ENCODE measurements at regions not wholly inside any gene's neighbourhood (a gene's known extent, or its start where the extent isn't known, plus 50 kb on each side); places are given as distances from the start of the nearest gene placed in this dataset.

DNA sequence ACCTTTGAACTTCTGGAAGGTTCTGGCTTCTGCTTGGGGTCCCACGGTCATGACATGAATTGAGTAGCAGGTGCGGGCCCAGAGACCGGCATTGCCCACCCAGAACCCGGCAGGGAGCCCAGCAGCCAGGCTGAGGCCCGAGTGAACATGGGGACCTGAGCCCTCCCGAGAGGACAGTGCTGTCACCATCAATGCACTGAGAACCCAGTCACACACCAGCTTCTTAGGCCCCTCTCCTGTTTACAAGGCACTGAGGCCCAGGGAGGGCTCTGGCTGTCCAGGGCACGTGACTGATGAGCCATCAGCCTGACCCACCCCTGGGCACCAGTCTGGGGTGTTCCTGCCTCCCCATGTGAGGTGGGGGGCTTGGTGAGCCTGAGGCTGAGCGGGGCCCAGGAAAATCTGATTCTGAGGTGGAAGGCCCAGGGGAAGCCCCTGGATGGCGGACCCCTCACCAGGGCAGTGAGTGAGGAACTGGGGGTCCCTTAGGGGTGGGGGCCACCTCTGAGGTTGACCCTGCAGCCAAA lies 60.3 kb upstream of the RNU6ATAC start:
- TF ChIP-seq, protein P1, sequence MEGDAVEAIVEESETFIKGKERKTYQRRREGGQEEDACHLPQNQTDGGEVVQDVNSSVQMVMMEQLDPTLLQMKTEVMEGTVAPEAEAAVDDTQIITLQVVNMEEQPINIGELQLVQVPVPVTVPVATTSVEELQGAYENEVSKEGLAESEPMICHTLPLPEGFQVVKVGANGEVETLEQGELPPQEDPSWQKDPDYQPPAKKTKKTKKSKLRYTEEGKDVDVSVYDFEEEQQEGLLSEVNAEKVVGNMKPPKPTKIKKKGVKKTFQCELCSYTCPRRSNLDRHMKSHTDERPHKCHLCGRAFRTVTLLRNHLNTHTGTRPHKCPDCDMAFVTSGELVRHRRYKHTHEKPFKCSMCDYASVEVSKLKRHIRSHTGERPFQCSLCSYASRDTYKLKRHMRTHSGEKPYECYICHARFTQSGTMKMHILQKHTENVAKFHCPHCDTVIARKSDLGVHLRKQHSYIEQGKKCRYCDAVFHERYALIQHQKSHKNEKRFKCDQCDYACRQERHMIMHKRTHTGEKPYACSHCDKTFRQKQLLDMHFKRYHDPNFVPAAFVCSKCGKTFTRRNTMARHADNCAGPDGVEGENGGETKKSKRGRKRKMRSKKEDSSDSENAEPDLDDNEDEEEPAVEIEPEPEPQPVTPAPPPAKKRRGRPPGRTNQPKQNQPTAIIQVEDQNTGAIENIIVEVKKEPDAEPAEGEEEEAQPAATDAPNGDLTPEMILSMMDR (IDR thresholded peaks at IDR 0.05): no peak
- DNase-seq (peak; percentile 26), ATAC-seq (no peak)
- H3K27ac ChIP-seq: no peak overlapping the region
- intact Hi-C loops (cut with DNase I): no loop called here
- H3K36me3 ChIP-seq: no peaks in the 10 kb centered on the region
- no peaks in the 10 kb centered on the region for H3K27me3 ChIP-seq (ENCODE audit: low read depth)
- no peaks in the 10 kb centered on the region for H3K4me1 ChIP-seq
- H3K9me3 ChIP-seq: no peaks in the 10 kb centered on the region
- no peak overlapping the region for H3K4me3 ChIP-seq

DNA sequence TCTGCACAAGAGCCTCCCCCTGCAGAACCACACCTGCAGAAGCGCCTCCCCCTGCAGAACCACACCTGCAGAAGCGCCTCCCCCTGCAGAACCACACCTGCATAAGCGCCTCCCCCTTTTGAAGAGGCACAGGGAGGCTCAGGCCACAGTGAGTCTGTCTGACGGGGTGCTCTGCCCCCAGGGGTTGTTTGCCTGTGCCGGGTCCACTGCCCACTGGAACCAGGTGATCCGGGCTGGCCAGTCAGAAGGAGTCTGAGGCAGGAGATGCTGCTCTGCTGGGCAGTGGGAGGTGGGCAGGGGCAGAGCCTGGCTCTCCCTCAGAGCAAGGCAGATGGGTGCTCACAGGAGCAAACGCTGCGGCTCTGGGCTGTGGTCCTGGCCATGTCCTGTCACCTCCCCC lies 60.8 kb upstream of the RNU6ATAC start:
- Histone ChIP-seq H3K4me3 (no peak overlapping the region), H3K27ac (no peak overlapping the region), H3K4me1 (no peaks in the 10 kb centered on the region), H3K27me3 (ENCODE audit: low read depth) (no peaks in the 10 kb centered on the region), H3K9me3 (no peaks in the 10 kb centered on the region), H3K36me3 (no peaks in the 10 kb centered on the region)
- TF ChIP-seq, protein P1 (IDR thresholded peaks at IDR 0.05): no peak
- peak; percentile 26 for DNase-seq
- intact Hi-C loops (cut with DNase I): no loop called here
- ATAC-seq: no peak

DNA sequence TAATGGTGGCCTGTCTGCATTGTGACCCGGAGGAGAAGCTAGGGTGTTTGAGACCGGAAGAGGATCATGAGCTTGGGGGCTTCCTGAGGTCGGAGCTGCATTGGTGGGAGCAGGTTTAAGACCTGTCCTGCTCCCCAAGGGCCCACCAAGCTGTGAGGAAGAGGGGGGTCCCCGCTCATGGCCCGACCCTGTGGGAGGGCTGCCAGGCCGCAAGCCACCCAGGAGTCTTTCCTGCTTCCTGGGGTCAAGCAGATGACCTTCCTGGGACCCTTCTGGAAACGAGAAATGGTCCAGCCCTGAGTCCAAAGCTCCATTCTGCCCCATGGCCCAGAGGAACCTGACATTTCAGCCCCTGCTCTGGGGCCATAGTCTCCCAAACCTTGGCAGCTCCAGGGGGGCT lies 61.5 kb upstream of the RNU6ATAC start:
- Histone ChIP-seq H3K27me3 (ENCODE audit: low read depth) (no peaks in the 10 kb centered on the region), H3K27ac (no peak overlapping the region), H3K4me1 (peaks cover 6% of the 10 kb centered on the region), H3K36me3 (no peaks in the 10 kb centered on the region), H3K4me3 (no peak overlapping the region), H3K9me3 (no peaks in the 10 kb centered on the region)
- ATAC-seq (no peak), DNase-seq (peak; percentile 22)
- TF ChIP-seq, protein P1 (IDR thresholded peaks at IDR 0.05): no peak
- intact Hi-C loops (cut with DNase I): no loop called here

DNA sequence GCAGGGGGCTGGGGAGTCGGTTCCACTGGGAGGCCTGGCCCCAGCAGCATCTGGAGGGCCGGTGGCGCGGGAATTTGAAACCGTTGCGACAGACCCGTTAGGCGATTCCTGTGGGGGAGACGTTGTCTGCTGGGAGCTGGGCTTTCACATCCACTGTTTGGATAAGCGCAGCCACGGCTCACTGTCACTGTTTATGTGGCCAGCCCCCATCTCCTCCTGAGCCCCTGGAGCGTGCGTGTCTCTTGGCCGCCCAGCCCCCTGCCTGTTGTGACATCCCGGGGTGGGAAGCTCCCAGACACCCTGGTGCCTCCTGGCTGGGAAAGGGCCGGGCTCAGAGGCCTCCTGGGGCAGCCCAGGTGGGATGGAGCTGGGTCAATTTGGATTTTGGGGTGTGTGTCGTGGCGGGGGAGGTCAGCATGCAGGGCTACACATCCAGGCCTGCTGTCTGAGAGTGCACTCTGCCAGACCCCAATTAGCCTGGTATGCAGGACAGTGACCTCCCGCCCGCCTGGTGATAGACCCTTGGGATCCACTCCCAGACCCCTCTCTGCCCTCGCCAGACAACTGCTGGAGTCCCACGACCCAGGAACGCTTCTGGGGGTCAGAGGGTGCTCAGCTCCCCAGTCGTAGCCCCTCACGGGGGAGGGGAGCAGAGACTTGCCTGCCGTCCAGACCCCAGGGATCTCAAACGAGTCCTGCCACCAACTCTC lies 62.0 kb upstream of the RNU6ATAC start:
- H3K4me1 ChIP-seq: peaks cover 11% of the 10 kb centered on the region
- H3K27ac ChIP-seq: no peak overlapping the region
- H3K36me3 ChIP-seq: no peaks in the 10 kb centered on the region
- intact Hi-C loops (cut with DNase I): no loop called here
- TF ChIP-seq, protein P1 (IDR thresholded peaks at IDR 0.05): no peak
- H3K4me3 ChIP-seq: no peak overlapping the region
- DNase-seq: no peak
- no peaks in the 10 kb centered on the region for H3K9me3 ChIP-seq
- no peaks in the 10 kb centered on the region for H3K27me3 ChIP-seq (ENCODE audit: low read depth)
- peak in 1 of 2 donors; percentile 24 for ATAC-seq

GRCh38 chr9:134227451-134228411 lies 63.4 kb upstream of the RNU6ATAC start:
- intact Hi-C loops (cut with DNase I): no loop called here
- ATAC-seq (no peak), DNase-seq (no peak)
- Histone ChIP-seq H3K27ac (no peak overlapping the region), H3K4me3 (no peak overlapping the region), H3K9me3 (no peaks in the 10 kb centered on the region), H3K27me3 (ENCODE audit: low read depth) (no peaks in the 10 kb centered on the region), H3K36me3 (no peaks in the 10 kb centered on the region), H3K4me1 (peaks cover 17% of the 10 kb centered on the region)
- TF ChIP-seq, protein P1 (IDR thresholded peaks at IDR 0.05): no peak

All from lower lobe of right lung (tissue), 2 donors.